Stomach (tissue), 8 donors: ENCODE measurements at regions not wholly inside any gene's neighbourhood (a gene's known extent, or its start where the extent isn't known, plus 50 kb on each side); places are given as distances from the start of the nearest gene placed in this dataset.

Experiments used
- DNase-seq, 2 donors: peaks; one replicate each; pipeline versions ENCODE4 v3.0.0 to v3.0.0-alpha.2; 2013 to 2019
- H3K27ac ChIP-seq, 5 donors: fragments of 200-600 bp in 4 of 5; sonication (generic) in 4 of 5; one replicate each; pipeline ENCODE4 v1.5.1; 2013 to 2019; ENCODE audit warnings: mild to moderate bottlenecking in 1 of 5, moderate library complexity in 1 of 5
- H3K27me3 ChIP-seq, 3 donors: fragments of 200-600 bp; sonication (generic); one replicate each; pipeline ENCODE4 v1.5.1; 2017 to 2019; ENCODE audit warnings: mixed run types in 1 of 3
- H3K36me3 ChIP-seq, 4 donors: fragments of 200-600 bp; sonication (generic); 1 replicate in 3 of 4; 2 replicates in 1 of 4; pipeline ENCODE4 v1.5.1; 2016 to 2019
- H3K4me1 ChIP-seq, 4 donors: fragments of 200-600 bp; sonication (generic); one replicate each; pipeline ENCODE4 v1.5.1; 2016 to 2019
- H3K4me3 ChIP-seq, 4 donors: fragments of 200-600 bp; sonication (generic) in 3 of 4; one replicate each; pipeline ENCODE4 v1.5.1; 2016 to 2019; ENCODE audit warnings: mild to moderate bottlenecking in 1 of 4
- H3K9me3 ChIP-seq, 4 donors: fragments of 200-600 bp; sonication (generic); one replicate each; pipeline ENCODE4 v1.5.1; 2016 to 2019
- CTCF ChIP-seq, 7 experiments: fragments of 450-650 bp in 4 of 7; fragments of 200-600 bp in 3 of 7; sonication (generic) in 3 of 7; IDR thresholded peaks; one replicate each; pipeline ENCODE4 v1.5.1; 2016 to 2019; ENCODE audit warnings: antibody characterized with exemption in 7 of 7, control low read depth in 2 of 7, mild to moderate bottlenecking in 1 of 7
- EP300 ChIP-seq: sonication (generic); formaldehyde crosslinking; IDR thresholded peaks from one replicate; pipeline ENCODE4 v1.6.1; 2017; ENCODE audit warnings: antibody characterized with exemption
- POLR2A ChIP-seq, 4 donors: fragments of 450-650 bp; IDR thresholded peaks; one replicate each; pipeline ENCODE4 v1.6.1; 2016; ENCODE audit warnings: antibody characterized with exemption in 4 of 4, control low read depth in 2 of 4, mild to moderate bottlenecking in 1 of 4, moderate library complexity in 1 of 4
- POLR2AphosphoS5 ChIP-seq, 3 donors: sonication (generic); formaldehyde crosslinking; IDR thresholded peaks; one replicate each; pipeline ENCODE4 v1.6.1; 2016; ENCODE audit warnings: antibody characterized with exemption in 3 of 3
- WGBS, 5 donors: extraction: QIAGEN DNeasy Blood & Tissue Kit in 3 of 5; methylation state at CpG; one replicate each; pipeline versions ENCODE4 v1.1.5 to v1.1.7; 2013 to 2018; 5-methylcytosine and 5-hydroxymethylcytosine counted together
- intact Hi-C: fragments of 100-400 bp; cut with DNase I; formaldehyde crosslinking; loops from one replicate; pipeline ENCODE4 v1.15.1; 2023; ENCODE audit warnings: low total_unique reads
- donor health status: healthy with polysubstance abuse.
- donor health status: Bipolar disorder and iron deficiency.
- donor health status: healthy.

DNA sequence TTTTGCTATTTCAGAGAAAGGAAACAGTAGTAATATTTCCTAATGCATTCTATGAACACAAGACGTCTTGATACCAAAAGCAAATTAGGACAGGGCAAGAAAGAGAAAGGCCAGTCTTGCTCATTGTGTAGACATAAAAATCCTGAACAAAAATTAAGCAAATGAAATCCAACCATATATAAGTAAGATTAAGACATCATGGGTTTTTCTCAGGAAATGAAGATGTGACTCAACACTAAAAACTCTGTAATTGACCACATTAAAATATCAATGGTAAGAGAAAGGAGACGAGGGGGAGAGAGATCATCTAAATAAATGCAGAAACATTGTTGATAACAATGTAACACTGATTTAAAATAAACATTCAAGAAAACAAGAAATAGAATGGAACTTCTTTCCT is 205.4 kb downstream of the SOD2 start:
- no peak overlapping the region for H3K4me3 ChIP-seq
- intact Hi-C loops, result no loop called here
- no peaks in the 10 kb centered on the region for H3K36me3 ChIP-seq
- TF ChIP-seq POLR2AphosphoS5 (IDR thresholded peaks at IDR 0.05) (no peak), CTCF (IDR thresholded peaks at IDR 0.05) (no peak), EP300 (no peak), POLR2A (IDR thresholded peaks at IDR 0.05) (no peak)
- no peak overlapping the region for H3K27ac ChIP-seq
- WGBS, 5 donors, result 41 to 62% (median 55%) methylated on average over 2 of the region's 2 CpGs
- peaks cover 0 to 6% (median 3%) of the 10 kb centered on the region in 4 donors for H3K4me1 ChIP-seq
- no peaks in the 10 kb centered on the region for H3K27me3 ChIP-seq
- no peak for DNase-seq
- H3K9me3 ChIP-seq, result no peaks in the 10 kb centered on the region

GRCh38 chr6:159483259-159483658 is 209.8 kb downstream of the SOD2 start:
- 54 to 72% (median 67%) methylated on average over 3 of the region's 3 CpGs for whole genome bisulfite sequencing, 5 donors
- Histone ChIP-seq H3K4me1 (no peaks in the 10 kb centered on the region), H3K4me3 (no peak overlapping the region), H3K9me3 (no peaks in the 10 kb centered on the region), H3K27me3 (no peaks in the 10 kb centered on the region), H3K36me3 (no peaks in the 10 kb centered on the region), H3K27ac (no peak overlapping the region)
- no peak for TF ChIP-seq CTCF (IDR thresholded peaks at IDR 0.05)
- no peak for TF ChIP-seq POLR2AphosphoS5 (IDR thresholded peaks at IDR 0.05)
- TF ChIP-seq EP300, result no peak
- no peak for TF ChIP-seq POLR2A (IDR thresholded peaks at IDR 0.05)
- intact Hi-C loops, result no loop called here
- no peak for DNase-seq

DNA sequence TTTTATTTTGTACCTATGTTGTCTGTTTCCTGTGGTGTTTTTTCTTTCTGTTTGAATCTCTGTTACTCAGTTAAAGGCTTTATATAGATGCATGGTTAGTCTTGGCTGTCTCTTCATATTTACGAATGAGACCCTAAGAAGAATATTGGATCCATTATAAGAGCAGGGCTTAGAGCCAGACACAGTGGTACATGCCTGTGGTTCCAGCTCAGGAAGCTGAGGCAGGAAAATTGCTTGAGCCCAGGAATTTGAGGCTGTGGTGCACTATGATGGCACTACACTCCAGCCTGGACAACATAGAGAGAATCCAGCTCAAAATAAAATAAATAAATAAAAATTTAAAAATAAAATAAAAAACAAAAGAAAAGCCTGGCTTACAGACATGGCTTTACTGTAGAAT is 211.1 kb downstream of the SOD2 start:
- Histone ChIP-seq H3K27me3 (no peaks in the 10 kb centered on the region), H3K4me1 (no peaks in the 10 kb centered on the region), H3K36me3 (no peaks in the 10 kb centered on the region), H3K4me3 (no peak overlapping the region), H3K9me3 (no peaks in the 10 kb centered on the region), H3K27ac (no peak overlapping the region)
- intact Hi-C loops, result no loop called here
- WGBS, 5 donors, result 84 to 96% (median 91%) methylated on average over 1 of the region's 1 CpG
- TF ChIP-seq CTCF (IDR thresholded peaks at IDR 0.05) (no peak), POLR2AphosphoS5 (IDR thresholded peaks at IDR 0.05) (no peak), EP300 (no peak), POLR2A (IDR thresholded peaks at IDR 0.05) (no peak)
- DNase-seq, result no peak

DNA sequence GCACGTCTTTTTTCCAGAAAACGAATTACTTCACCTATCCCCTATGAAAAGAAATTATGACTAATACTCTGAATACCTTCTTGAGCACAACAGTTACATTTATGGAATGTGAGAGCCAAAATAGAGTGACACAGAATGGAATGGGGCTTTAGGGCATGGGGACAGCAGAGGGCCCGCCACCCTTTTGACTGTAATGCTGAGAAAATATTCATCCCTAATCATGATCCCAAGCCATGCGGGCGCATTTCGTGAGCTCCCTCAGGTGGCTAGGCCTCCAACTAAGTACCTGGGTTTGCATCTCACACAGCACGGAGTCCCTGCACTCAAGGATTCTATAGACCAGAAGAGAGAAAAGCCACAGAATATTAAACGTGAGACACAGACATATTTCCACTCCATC is 212.6 kb downstream of the SOD2 start:
- H3K9me3 ChIP-seq, result no peaks in the 10 kb centered on the region
- H3K27me3 ChIP-seq, result no peaks in the 10 kb centered on the region
- no peak overlapping the region for H3K27ac ChIP-seq
- TF ChIP-seq POLR2AphosphoS5 (IDR thresholded peaks at IDR 0.05) (no peak), CTCF (IDR thresholded peaks at IDR 0.05) (no peak), POLR2A (IDR thresholded peaks at IDR 0.05) (no peak), EP300 (no peak)
- no peaks in the 10 kb centered on the region for H3K4me1 ChIP-seq
- H3K36me3 ChIP-seq, result no peaks in the 10 kb centered on the region
- no peak for DNase-seq
- intact Hi-C loops, result no loop called here
- 85 to 91% (median 86%) methylated on average over 8 of the region's 8 CpGs for WGBS, 5 donors
- no peak overlapping the region for H3K4me3 ChIP-seq
